ENCODE measurements at regions not wholly inside any gene's neighbourhood (a gene's known extent, or its start where the extent isn't known, plus 50 kb on each side); places are given as distances from the start of the nearest gene placed in this dataset. TPM values are rescaled to one million over a fixed set of nuclear protein-coding genes. Genes with fewer than 3 reads are reported as not detected.

DNA sequence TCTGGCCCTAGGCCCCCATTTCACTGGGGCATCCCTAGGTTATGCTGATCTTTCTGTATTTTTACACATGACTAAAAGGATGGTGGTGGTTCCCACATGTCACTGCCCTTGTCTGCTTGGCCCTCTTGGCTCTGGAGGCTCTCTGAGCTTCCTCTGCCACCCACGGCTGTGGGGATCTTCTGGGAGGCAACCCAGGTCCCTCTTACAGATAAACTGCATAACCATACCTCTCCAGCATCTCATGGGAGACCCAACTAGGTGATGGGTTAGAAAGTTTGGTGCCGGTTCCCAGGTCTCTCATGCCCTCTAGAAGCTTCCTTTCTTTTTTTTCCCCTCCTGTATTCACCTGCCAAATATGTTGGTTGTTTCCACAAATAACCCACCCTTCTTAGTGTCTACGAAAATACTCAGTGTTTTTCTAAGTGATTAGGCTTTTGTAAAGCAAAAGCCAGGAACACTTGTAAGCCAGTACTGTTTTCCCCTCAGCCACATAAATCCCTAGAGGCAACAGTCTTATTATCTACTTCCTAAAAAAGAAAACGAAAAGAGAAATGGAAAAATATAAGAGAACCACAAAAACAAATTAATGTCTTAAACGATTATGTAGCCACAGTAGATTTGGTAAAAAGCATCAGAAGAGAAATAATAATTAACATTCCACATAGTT lies 71.7 kb upstream of the SMLR1 start:
- no peak for DNase-seq (ENCODE audit: low read depth in 2 of 3, low spot score in 2 of 3)

DNA sequence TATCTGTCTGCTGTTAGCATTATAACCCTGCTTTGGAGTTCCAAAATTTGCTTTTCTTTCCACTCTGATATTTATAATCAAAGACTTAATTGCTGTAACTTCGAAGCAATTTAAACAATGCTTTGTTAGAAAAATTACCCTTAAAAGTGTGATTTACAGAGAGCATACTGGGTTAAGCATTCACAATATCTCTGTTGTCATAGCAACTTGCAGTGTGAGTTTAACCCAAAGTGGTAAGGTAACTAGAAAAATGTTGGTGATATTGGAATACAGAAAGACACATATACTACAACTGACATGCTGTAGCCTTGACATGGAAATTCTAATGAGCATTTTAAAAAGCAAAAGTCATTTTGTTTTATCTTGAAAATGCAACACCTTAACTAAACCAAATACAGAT lies 70.4 kb upstream of the SMLR1 start:
- DNase-seq (ENCODE audit: low read depth in 2 of 3, low spot score in 2 of 3) = no peak

DNA sequence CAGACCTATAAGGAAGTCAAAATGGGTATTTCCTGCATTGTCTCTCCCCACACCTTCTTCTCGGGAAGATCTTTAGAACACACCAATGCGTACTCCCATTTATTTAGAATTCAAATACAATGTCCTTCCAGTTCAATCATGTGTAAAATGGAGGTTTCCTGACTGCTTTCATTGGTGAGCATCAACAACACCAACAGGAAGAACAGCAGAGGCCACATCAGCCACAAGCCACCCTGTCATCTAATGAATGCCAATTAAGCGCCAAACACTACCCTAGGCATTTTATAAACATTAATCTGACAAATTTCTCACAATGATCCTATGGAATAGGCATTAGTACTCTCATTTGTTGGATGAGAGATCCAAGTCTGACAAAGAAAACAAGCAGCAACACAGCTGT lies 68.4 kb upstream of the SMLR1 start:
- DNase-seq (ENCODE audit: low read depth in 2 of 3, low spot score in 2 of 3) = no peak

DNA sequence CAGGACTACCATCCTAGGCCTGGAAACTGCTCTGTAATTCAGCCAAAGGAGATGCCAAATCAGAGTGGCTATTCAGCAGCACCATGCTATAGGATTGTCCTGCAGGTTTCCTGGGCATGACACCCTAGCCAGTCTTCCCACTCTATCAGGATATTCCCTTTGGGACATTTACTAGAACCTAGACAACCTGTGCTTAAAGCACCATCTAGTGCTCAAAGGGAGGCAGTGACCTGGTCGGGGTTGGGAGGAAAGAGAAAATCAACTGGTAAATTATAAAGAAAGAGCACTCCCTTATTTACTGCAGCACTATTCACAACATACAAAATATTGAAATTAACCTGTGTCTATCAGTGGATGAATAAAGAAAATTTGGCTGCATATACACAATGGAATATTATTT lies 67.2 kb upstream of the SMLR1 start:
- DNase-seq (ENCODE audit: low read depth in 2 of 3, low spot score in 2 of 3) = no peak

DNA sequence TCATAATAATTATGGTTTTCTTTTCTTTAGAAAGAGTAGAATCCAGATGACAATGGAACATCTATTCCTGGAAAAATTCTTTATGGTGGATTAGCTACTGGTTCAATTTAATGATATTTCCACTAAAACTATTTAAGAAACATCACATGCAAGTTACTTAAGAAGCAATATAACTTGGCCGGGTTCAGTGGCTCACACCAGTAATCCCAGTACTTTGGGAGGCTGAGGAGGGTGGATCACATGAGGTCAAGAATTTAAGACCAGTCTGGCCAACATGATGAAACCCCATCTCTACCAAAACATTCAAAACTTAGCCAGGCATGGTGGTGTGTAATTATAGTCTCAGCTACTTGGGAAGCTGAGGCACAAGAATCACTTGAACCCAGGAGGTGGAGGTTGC lies 65.9 kb upstream of the SMLR1 start:
- DNase-seq (ENCODE audit: low read depth in 2 of 3, low spot score in 2 of 3) = no peak

DNA sequence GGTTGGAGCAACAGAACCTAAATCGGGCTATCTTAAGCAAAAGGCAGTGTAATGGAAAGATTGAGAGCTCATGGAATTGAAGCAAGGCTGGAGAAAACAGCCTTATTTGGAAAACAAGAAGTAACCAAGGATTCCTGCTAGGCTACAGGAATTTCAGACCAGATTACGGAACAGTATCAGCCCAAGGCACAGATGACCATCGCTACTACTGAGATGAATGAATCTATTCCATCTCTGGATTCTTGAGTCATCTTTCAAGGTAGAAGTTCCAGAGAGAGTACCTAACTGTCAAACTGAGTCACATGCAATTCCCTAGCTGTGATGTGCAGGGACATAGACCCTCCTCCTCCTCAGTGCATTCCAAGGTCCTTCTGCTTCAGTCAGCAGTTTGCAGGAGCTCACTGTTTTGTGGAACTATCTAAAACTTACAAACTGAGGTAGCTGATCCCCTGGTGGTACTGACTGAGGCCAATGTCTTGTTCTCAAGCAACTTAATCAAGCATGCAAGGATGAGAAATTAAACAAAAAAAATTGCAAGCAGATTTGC lies 62.0 kb upstream of the SMLR1 start:
- no peak for DNase-seq (ENCODE audit: low read depth in 2 of 3, low spot score in 2 of 3)

DNA sequence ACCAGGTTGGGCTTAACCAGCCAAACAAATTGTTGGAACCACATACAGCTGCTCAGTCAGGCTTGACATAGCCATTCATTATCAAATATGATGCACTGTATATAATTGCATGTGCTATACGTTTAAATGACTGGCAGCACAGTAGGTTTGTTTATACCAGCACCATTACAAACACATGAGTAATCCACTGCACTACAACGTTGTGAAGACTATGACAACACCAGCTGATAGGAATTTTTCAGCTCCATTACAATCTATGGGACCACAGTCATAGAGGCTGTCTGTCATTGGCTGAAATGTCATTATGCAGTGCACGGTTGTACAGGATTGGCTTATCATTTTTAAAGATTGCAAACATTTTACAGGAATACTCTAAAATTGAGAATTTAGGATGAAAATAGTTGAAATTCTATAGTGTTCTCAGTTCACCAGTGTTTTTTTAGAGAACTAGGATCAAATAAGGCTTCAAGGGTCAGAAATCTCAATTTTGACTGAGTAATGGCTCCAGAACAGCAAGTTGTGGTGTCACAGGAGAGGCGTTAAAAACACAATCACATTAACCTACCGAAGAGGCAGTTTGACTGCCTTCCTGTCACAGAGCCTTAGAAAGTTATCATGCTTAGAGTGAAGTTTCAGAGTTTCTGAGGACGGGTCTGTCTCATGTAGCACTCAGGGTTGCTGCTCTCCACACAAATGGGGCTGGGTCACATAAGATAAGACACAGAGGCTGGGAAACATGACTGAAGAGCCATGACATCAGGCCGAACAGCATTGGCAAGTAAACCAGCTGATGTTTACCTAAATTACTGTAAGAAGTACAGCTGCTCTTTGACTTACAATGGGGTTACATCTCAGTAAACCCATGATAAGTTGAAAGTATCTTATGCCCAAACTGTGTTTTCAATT lies 60.7 kb upstream of the SMLR1 start:
- DNase-seq (ENCODE audit: low read depth in 2 of 3, low spot score in 2 of 3) = no peak

DNA sequence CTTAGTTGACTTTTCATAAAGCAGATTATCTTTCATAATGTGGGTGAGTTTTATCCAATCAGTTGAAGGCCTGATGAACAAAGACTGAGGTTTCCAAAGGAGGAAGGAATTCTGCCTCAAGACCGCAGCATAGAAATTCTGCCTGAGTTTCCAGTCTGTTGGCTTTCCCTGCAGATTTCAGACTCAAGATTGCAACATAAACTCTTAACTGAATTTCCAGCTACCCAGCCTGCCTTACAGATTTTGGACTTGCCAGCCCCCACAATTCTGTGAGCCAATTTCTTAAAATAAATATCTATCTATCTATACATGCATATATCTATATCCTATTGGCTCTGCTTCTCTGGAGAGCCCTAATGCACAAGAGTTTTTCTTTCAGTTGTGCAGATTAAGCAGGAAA lies 57.3 kb upstream of the SMLR1 start:
- no peak for DNase-seq (ENCODE audit: low read depth in 2 of 3, low spot score in 2 of 3)

DNA sequence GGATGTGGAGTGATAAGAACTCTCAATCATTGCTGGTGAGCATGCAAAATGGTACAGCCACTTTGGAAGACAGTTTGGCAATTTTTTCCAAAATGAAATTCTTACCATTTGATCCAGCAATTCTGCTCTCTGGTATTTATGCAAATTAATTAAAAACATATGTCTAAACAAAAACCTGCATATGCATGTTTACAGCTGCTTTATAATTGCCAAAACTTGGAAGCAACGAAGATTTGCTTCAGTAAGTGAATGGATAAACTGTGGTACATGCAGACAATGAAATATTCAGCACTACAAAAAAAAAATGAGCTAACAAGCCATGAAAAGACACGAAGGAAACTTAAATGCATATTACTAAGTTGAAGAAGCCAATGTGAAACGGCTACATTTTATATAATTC lies 55.5 kb upstream of the SMLR1 start:
- DNase-seq (ENCODE audit: low read depth in 2 of 3, low spot score in 2 of 3) = no peak

DNA sequence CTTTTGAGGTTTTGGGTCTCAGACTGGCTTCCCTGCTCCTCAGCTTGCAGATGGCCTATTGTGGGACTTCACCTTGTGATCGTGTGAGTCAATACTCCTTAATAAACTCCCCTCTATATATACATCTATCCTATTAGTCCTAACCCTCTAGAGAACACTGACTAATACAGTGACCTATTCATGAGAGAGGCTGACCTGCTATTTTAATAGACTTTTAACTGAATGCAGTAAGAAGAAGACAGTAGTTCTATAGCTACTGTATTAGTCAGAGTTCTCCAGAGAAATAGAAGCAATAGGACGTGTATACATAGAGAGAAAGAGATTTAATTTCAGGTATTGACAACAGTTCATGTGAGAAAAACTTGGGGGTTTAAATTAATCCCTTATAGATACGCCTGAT lies 53.3 kb upstream of the SMLR1 start:
- DNase-seq (ENCODE audit: low read depth in 2 of 3, low spot score in 2 of 3) = no peak

DNA sequence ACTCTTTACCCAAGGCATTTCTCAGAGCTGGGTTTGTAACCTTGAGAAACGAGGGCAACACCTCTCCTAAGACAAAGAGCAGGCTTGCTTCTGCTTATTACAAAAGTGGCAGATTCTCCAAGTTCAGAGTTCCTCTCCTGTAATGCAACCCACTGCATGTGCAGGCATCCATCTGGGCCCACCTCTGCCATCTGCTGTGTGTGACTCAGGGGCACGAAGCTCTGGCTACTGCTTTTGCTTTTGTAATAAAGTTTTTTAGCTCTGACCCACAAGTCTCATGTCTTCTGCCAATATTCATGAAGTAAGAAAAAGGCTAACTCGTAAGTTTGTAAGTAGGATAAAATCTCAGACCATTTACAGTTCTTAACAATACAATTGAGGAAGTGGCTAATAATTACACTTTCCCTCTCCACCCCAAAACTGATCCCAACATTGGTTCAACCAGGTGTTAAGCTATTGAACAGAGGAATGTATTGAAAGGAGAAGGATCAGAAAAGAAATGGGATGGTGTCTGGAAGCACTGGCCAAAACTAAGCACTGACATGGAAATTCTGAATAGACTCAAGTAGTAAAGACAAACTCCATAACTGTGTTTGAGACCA lies 51.7 kb upstream of the SMLR1 start:
- peak in 1 of 3 donors; percentile 23 for DNase-seq (ENCODE audit: low read depth in 2 of 3, low spot score in 2 of 3)

DNA sequence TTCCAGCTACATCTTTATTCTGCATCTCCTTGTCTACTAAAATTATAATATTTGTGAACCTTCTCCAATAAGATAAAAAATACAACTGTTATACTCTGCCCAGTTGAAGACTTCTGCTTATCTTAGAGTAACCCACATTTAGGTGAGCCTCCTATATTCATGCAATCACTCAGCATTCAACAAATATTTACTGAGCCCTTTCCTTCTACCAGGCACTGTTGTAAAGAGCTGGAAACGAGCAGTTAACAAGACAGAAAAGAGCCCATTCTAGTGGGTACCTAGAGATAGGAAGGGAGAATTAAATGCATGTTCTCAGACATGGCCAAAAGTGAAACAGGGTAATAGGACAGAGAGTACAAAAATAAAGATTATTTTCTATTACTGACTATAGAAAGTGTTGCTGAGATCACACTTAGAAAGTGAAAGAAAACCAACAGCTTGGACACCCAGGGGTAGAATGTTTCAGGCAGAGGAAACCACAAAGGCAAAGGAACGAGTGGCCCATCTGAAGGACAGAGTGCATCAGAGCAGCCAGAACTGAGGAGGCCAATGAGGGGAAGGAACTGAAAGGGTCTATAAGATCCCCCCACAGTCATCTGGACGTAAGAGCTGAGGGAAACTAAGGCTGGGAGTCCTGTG lies 50.8 kb upstream of the SMLR1 start:
- DNase-seq (ENCODE audit: low read depth in 2 of 3, low spot score in 2 of 3) = peak in 1 of 3 donors; percentile 48

Small RNA genes in the stretch of these regions (small RNA-seq; reads per million reads assigned to genes)
- not detected for gene RF00019

All from hematopoietic multipotent progenitor cell (in vitro differentiated cells).